OCI-LY7 (cell line): ENCODE measurements at regions not wholly inside any gene's neighbourhood (a gene's known extent, or its start where the extent isn't known, plus 50 kb on each side); places are given as distances from the start of the nearest gene placed in this dataset.

Source experiments
- BruUV-seq: library from RNA; stranded (reverse); fragments of 400-500 nt; replicated peaks from 2 replicates; lab custom pipeline; 2021; lab: Mats Ljungman, UMichigan
- CTCF ChIA-PET: fragments of 300-600 bp; sonication (Branson Sonifier 250); formaldehyde crosslinking; loops from one replicate; lab custom pipeline; 2022; ENCODE audit warnings: antibody characterized with exemption; ENCODE audit not compliant: unreplicated experiment; lab: Charles Lee
- POLR2A ChIA-PET: fragments of 300-600 bp; sonication (Branson Sonifier 250); formaldehyde crosslinking; loops from one replicate; lab custom pipeline; 2022; ENCODE audit warnings: antibody characterized with exemption; lab: Charles Lee
- DNase-seq: peaks from one replicate; pipeline ENCODE4 v3.0.0-alpha.2; 2015; ENCODE audit warnings: low spot score
- H2AFZ ChIP-seq: fragments of 200-600 bp; sonication (generic), shearing (Covaris generic); 2 replicates; pipeline ENCODE4 v1.6.1; 2014; ENCODE audit warnings: mild to moderate bottlenecking, antibody characterized with exemption, low read length, moderate library complexity
- H3K27ac ChIP-seq: fragments of 200-600 bp; sonication (generic); 2 replicates; pipeline ENCODE4 v1.5.1; 2014; ENCODE audit warnings: mixed run types, low read depth, mild to moderate bottlenecking, moderate library complexity, low read length, inconsistent platforms; ENCODE audit not compliant: poor library complexity, severe bottlenecking
- H3K36me3 ChIP-seq: fragments of 200-600 bp; sonication (generic); 2 replicates; pipeline ENCODE4 v1.6.1; 2014; ENCODE audit warnings: mild to moderate bottlenecking, antibody characterized with exemption, low read length, moderate library complexity, mixed read lengths; ENCODE audit not compliant: insufficient read depth
- H3K4me1 ChIP-seq: fragments of 200-600 bp; sonication (generic); 2 replicates; pipeline ENCODE4 v1.5.1; 2014; ENCODE audit warnings: mild to moderate bottlenecking, low read length; ENCODE audit not compliant: insufficient read depth, poor library complexity, severe bottlenecking
- H3K4me2 ChIP-seq: fragments of 200-600 bp; sonication (generic); 2 replicates; pipeline ENCODE4 v1.6.1; 2014; ENCODE audit warnings: mild to moderate bottlenecking, low read length
- H3K4me3 ChIP-seq: fragments of 200-600 bp; sonication (generic); 2 replicates; pipeline ENCODE4 v1.5.1; 2014; ENCODE audit warnings: mild to moderate bottlenecking, low read depth, low read length; ENCODE audit not compliant: poor library complexity, severe bottlenecking
- H3K79me2 ChIP-seq: fragments of 200-600 bp; sonication (generic); 2 replicates; pipeline ENCODE4 v1.6.1; 2016; ENCODE audit warnings: low read depth, mild to moderate bottlenecking, low read length, moderate library complexity, mixed read lengths; ENCODE audit not compliant: insufficient read depth
- H3K9me2 ChIP-seq: fragments of 200-600 bp; sonication (generic); 2 replicates; pipeline ENCODE4 v1.6.1; 2016; ENCODE audit warnings: mild to moderate bottlenecking, low read length, mixed read lengths; ENCODE audit not compliant: insufficient read depth
- H3K9me3 ChIP-seq: fragments of 200-600 bp; sonication (generic); 2 replicates; pipeline ENCODE4 v1.6.1; 2014; ENCODE audit warnings: mild to moderate bottlenecking, mixed run types, low read length, mixed read lengths
- H4K20me1 ChIP-seq: fragments of 200-600 bp; sonication (generic); 2 replicates; pipeline ENCODE4 v1.6.1; 2014; ENCODE audit warnings: mild to moderate bottlenecking, antibody characterized with exemption, low read length, moderate library complexity, mixed read lengths; ENCODE audit not compliant: insufficient read depth
- CTCF ChIP-seq: fragments of 200-600 bp; sonication (generic); conservative IDR thresholded peaks from 2 replicates; pipeline ENCODE4 v1.5.1; 2014; ENCODE audit warnings: mild to moderate bottlenecking, antibody characterized with exemption, low read length, moderate library complexity, mixed read lengths
- EZH2phosphoT487 ChIP-seq: fragments of 200-600 bp; sonication (generic); IDR thresholded peaks from 2 replicates; pipeline ENCODE4 v1.6.1; 2018; ENCODE audit warnings: low read depth, borderline replicate concordance, mild to moderate bottlenecking, mixed run types, antibody characterized with exemption, low read length, moderate library complexity, mixed read lengths
- intact Hi-C: fragments of 100-400 bp; cut with micrococcal nuclease; formaldehyde crosslinking; loops from one replicate; pipeline ENCODE4 v1.10.0; 2022; ENCODE audit not compliant: unreplicated experiment

GRCh38 chr7:108809356-108809755 lies 239.7 kb downstream of the DNAJB9 start:
- CTCF ChIA-PET, result no interaction called here
- POLR2A ChIA-PET, result no interaction called here
- no TSS peak for BruUV-seq

GRCh38 chr7:108810756-108811385 lies 241.2 kb downstream of the DNAJB9 start:
- intact Hi-C loops, result no loop called here
- BruUV-seq, result no TSS peak
- DNase-seq, result no peak

More at GRCh38 chr7:108809356-108809755, 239.7 kb downstream of the DNAJB9 start:
- Histone ChIP-seq H2AFZ (no peak overlapping the region), H3K79me2 (no peaks in the 10 kb centered on the region), H3K4me1 (no peaks in the 10 kb centered on the region), H3K9me3 (no peaks in the 10 kb centered on the region), H3K27ac (no peak overlapping the region), H3K36me3 (no peaks in the 10 kb centered on the region), H3K9me2 (no peaks in the 10 kb centered on the region; the same call in 1 of the 2 replicates), H3K4me3 (no peak overlapping the region), H3K4me2 (no peak overlapping the region), H4K20me1 (no peaks in the 10 kb centered on the region)
- no peak for TF ChIP-seq CTCF
- no peak for TF ChIP-seq EZH2phosphoT487
- no peak for DNase-seq
- intact Hi-C loops, result no loop called here

More at GRCh38 chr7:108810756-108811385, 241.2 kb downstream of the DNAJB9 start:
- Histone ChIP-seq H3K4me1 (no peaks in the 10 kb centered on the region), H3K27ac (no peak overlapping the region), H3K79me2 (no peaks in the 10 kb centered on the region), H3K4me2 (no peak overlapping the region), H3K9me3 (no peaks in the 10 kb centered on the region), H2AFZ (no peak overlapping the region), H3K4me3 (no peak overlapping the region), H3K9me2 (no peaks in the 10 kb centered on the region), H4K20me1 (no peaks in the 10 kb centered on the region), H3K36me3 (no peaks in the 10 kb centered on the region)
- ChIA-PET CTCF (interaction anchor here (1.2 kb wide), 1 partner anchor 18 kb away, joined by 3 read pairs; no protein-coding TSS in a partner anchor), POLR2A (interaction anchor here (0.7 kb wide), 1 partner anchor 94 kb away, joined by 4 read pairs; no protein-coding TSS in a partner anchor)
- TF ChIP-seq CTCF, result no peak
- TF ChIP-seq EZH2phosphoT487, result no peak
